ENCODE measurements at regions not wholly inside any gene's neighbourhood (a gene's known extent, or its start where the extent isn't known, plus 50 kb on each side); places are given as distances from the start of the nearest gene placed in this dataset.

GRCh38 chr17:13952009-13952750 lies 117.1 kb upstream of the COX10 start:
- TF ChIP-seq CTCF (conservative IDR thresholded peaks at IDR 0.05; ENCODE audit: low read depth, low read length) (no peak), EZH2 (IDR thresholded peaks at IDR 0.05; ENCODE audit: borderline replicate concordance, low read depth, low read length, poor library complexity, severe bottlenecking) (no peak)

All from A673 (cell line).